K562 (cell line): ENCODE measurements at regions not wholly inside any gene's neighbourhood (a gene's known extent, or its start where the extent isn't known, plus 50 kb on each side); places are given as distances from the start of the nearest gene placed in this dataset.
A peak's percentile ranks its signal among the peaks of the same experiment; 100 is the strongest.

Experiments
- ATAC-seq: fragments of 200-7000 bp; cut with Tn5 transposase; 3 replicates; pipeline ENCODE4 v1.9.1; 2020; ENCODE audit warnings: moderate library complexity
- BruUV-seq: library from RNA; stranded (reverse); fragments of 400-500 nt; replicated peaks from 2 replicates; lab custom pipeline; 2021; lab: Mats Ljungman, UMichigan
- CTCF ChIA-PET: fragments of 300-600 bp; formaldehyde crosslinking; extraction: SDS; loops from one replicate; lab custom pipeline; 2021; ENCODE audit warnings: low intra/inter-chr PET ratio; lab: Yijun Ruan, JAX
- POLR2A ChIA-PET: fragments of 300-600, 350-650 bp; sonication (Branson Sonifier 250); formaldehyde crosslinking; extraction: SDS; loops from one replicate; lab custom pipeline; 2021; ENCODE audit warnings: antibody characterized with exemption, inconsistent platforms; lab: Yijun Ruan, JAX
- DNase-seq, 4 experiments: peaks; one replicate each; pipeline versions ENCODE4 v3.0.0 to v3.0.0-alpha.2; 2011 to 2018; ENCODE audit warnings: low spot score in 3 of 4, mixed read lengths in 3 of 4; ENCODE audit errors: extremely low read depth in 1 of 4
- FAIRE-seq: peaks from 2 replicates; lab custom pipeline; 2011; peaks lifted over from hg19 to GRCh38; lab: Jason Lieb, UNC
- H2AFZ ChIP-seq: 2 replicates; pipeline ENCODE4 v1.6.0; 2011; ENCODE audit warnings: low read depth, low read length, control low read depth, inconsistent platforms
- H3K27ac ChIP-seq: fragments of 200-600 bp; 3 replicates; pipeline ENCODE4 v1.8.0; 2011; ENCODE audit warnings: low read depth, mild to moderate bottlenecking, control low read depth, inconsistent platforms, low read length, moderate library complexity, mixed read lengths; ENCODE audit errors: extremely low read depth
- H3K27me3 ChIP-seq, 2 experiments: fragments of 300-600 bp in 1 of 2; 2 replicates in 1 of 2; 3 replicates in 1 of 2; pipeline versions ENCODE4 v1.6.0 to v1.8.0; 2011; ENCODE audit warnings: inconsistent platforms in 2 of 2, low read length in 2 of 2, mild to moderate bottlenecking in 1 of 2, mixed read lengths in 1 of 2, moderate library complexity in 1 of 2; ENCODE audit not compliant: control insufficient read depth in 2 of 2, insufficient read depth in 2 of 2
- H3K36me3 ChIP-seq: fragments of 300-600 bp; 3 replicates; pipeline ENCODE4 v1.8.0; 2011; ENCODE audit warnings: mild to moderate bottlenecking, low read length, inconsistent platforms; ENCODE audit not compliant: control insufficient read depth, insufficient read depth
- H3K4me1 ChIP-seq, 2 experiments: fragments of 200-600 bp in 1 of 2; replicated peaks in 1 of 2; 2 replicates in 1 of 2; 3 replicates in 1 of 2; pipeline versions ENCODE4 v1.5.1 to v1.8.0; 2011; ENCODE audit warnings: inconsistent platforms in 2 of 2, low read length in 2 of 2, mild to moderate bottlenecking in 1 of 2, mixed read lengths in 1 of 2, moderate library complexity in 1 of 2; ENCODE audit not compliant: control insufficient read depth in 2 of 2, insufficient read depth in 2 of 2
- H3K4me2 ChIP-seq: 2 replicates; pipeline ENCODE4 v1.6.1; 2011; ENCODE audit warnings: low read length, control low read depth, inconsistent platforms, mixed read lengths; ENCODE audit not compliant: insufficient read depth
- H3K4me3 ChIP-seq: fragments of 200-600 bp; sonication (generic), shearing (Covaris generic); 2 replicates; pipeline ENCODE4 v1.5.1; 2016; ENCODE audit warnings: control low read depth, inconsistent platforms
- H3K79me2 ChIP-seq: fragments of 200-600 bp; 3 replicates; pipeline ENCODE4 v1.8.0; 2011; ENCODE audit warnings: low read length, inconsistent platforms; ENCODE audit not compliant: control insufficient read depth, insufficient read depth
- H3K9ac ChIP-seq, 2 experiments: 2 replicates each; pipeline versions ENCODE4 v1.6.0 to v1.6.1; 2011; ENCODE audit warnings: low read depth in 2 of 2, low read length in 2 of 2, control low read depth in 1 of 2, inconsistent platforms in 1 of 2, mild to moderate bottlenecking in 1 of 2, mixed read lengths in 1 of 2; ENCODE audit not compliant: insufficient read depth in 1 of 2
- H3K9me1 ChIP-seq: one replicate; pipeline ENCODE4 v1.6.0; 2011; ENCODE audit warnings: inconsistent platforms, mild to moderate bottlenecking, low read length, moderate library complexity; ENCODE audit not compliant: control insufficient read depth, insufficient read depth
- H3K9me3 ChIP-seq: replicated peaks from 2 replicates; pipeline ENCODE4 v1.5.1; 2011; ENCODE audit warnings: low read depth, low read length, inconsistent platforms; ENCODE audit not compliant: control insufficient read depth, insufficient read depth
- H4K20me1 ChIP-seq: replicated peaks from 2 replicates; pipeline ENCODE4 v1.6.1; 2011; ENCODE audit warnings: low read length, inconsistent platforms, mixed read lengths; ENCODE audit not compliant: control insufficient read depth, insufficient read depth
- BCL6 ChIP-seq: fragments of 250-450 bp; sonication (Bioruptor Pico); IDR thresholded peaks from 2 replicates; pipeline ENCODE4 v1.4.0; 2020
- BRF1 ChIP-seq: IDR thresholded peaks from 3 replicates; pipeline ENCODE4 v1.6.1; 2011; ENCODE audit warnings: borderline replicate concordance, mild to moderate bottlenecking; ENCODE audit not compliant: insufficient read length; ENCODE audit errors: extremely low read depth
- CAMTA2 ChIP-seq: fragments of 250-450 bp; sonication (Bioruptor Pico); conservative IDR thresholded peaks from 2 replicates; pipeline ENCODE4 v1.5.1; 2022
- ETV1 ChIP-seq: fragments of 450-650 bp; conservative IDR thresholded peaks from 2 replicates; pipeline ENCODE4 v1.6.1; 2016; ENCODE audit warnings: missing genetic modification characterization, control low read depth, low read depth, missing compliant biosample characterization
- EZH2 ChIP-seq: IDR thresholded peaks from 2 replicates; pipeline ENCODE4 v1.6.1; 2012; ENCODE audit warnings: low read depth, mild to moderate bottlenecking, inconsistent platforms, low read length, borderline replicate concordance
- GATAD2B ChIP-seq: fragments of 450-650 bp; IDR thresholded peaks from 2 replicates; pipeline ENCODE4 v1.6.1; 2017; ENCODE audit warnings: mild to moderate bottlenecking, borderline replicate concordance
- MCM5 ChIP-seq: fragments of 450-650 bp; IDR thresholded peaks from 2 replicates; pipeline ENCODE4 v1.6.1; 2016; ENCODE audit warnings: low read depth
- MCM7 ChIP-seq, 2 experiments: fragments of 450-650 bp; IDR thresholded peaks; 2 replicates each; pipeline ENCODE4 v1.6.1; 2016 to 2018
- PPARD ChIP-seq: fragments of 250-450 bp; sonication (Bioruptor Pico); IDR thresholded peaks from 2 replicates; pipeline ENCODE4 v1.8.0; 2022; ENCODE audit warnings: inconsistent platforms, mild to moderate bottlenecking, moderate library complexity
- RNF219 ChIP-seq: fragments of 250-450 bp; sonication (Bioruptor Pico); IDR thresholded peaks from 2 replicates; pipeline ENCODE4 v1.5.0; 2022; ENCODE audit warnings: mild to moderate bottlenecking
- TBL1XR1 ChIP-seq, 2 experiments: IDR thresholded peaks; 2 replicates each; pipeline ENCODE4 v1.6.1; 2012; ENCODE audit warnings: improper control_type of control experiment in 2 of 2, low read length in 2 of 2, mild to moderate bottlenecking in 1 of 2
- U2AF1 ChIP-seq: fragments of 200-400 bp; formaldehyde crosslinking; optimal IDR thresholded peaks from 2 replicates; pipeline ENCODE3; 2017; ENCODE audit warnings: mild to moderate bottlenecking, low read depth, low read length, moderate library complexity
- ZBTB11 ChIP-seq, 3 experiments: fragments of 200-800 bp in 1 of 3; fragments of 250-450 bp in 1 of 3; fragments of 450-650 bp in 1 of 3; sonication (Bioruptor Pico) in 1 of 3; sonication (Bioruptor generic) in 1 of 3; formaldehyde crosslinking in 1 of 3; IDR thresholded peaks; 2 replicates each; pipeline versions ENCODE4 v1.6.1 to v1.8.0; 2016 to 2022; ENCODE audit warnings: mild to moderate bottlenecking in 2 of 3, missing genetic modification characterization in 2 of 3, missing compliant biosample characterization in 1 of 3, moderate library complexity in 1 of 3
- ZFX ChIP-seq: sonication (generic); formaldehyde crosslinking; IDR thresholded peaks from 2 replicates; pipeline ENCODE4 v1.8.0; 2022; ENCODE audit warnings: mild to moderate bottlenecking, missing genetic modification reagents, moderate library complexity
- ZNF174 ChIP-seq: fragments of 250-450 bp; sonication (Bioruptor Pico); IDR thresholded peaks from 2 replicates; pipeline ENCODE4 v1.4.0; 2020; ENCODE audit warnings: mild to moderate bottlenecking
- ZNF217 ChIP-seq: sonication (generic); formaldehyde crosslinking; IDR thresholded peaks from 2 replicates; pipeline ENCODE4 v1.8.0; 2022; ENCODE audit warnings: mild to moderate bottlenecking, missing genetic modification reagents
- WGBS: fragments of 100-300 bp; shearing (Covaris generic); methylation state at CpG from one replicate; pipeline ENCODE4 v1.1.6; 2016; ENCODE audit warnings: low coverage, mixed read lengths; ENCODE audit not compliant: insufficient coverage; ENCODE audit errors: missing lambda C conversion rate; 5-methylcytosine and 5-hydroxymethylcytosine counted together
- in situ Hi-C: fragments of 300-500 bp; cut with MboI; formaldehyde crosslinking; loops from 4 replicates; pipeline ENCODE4 v1.15.0; 2018; ENCODE audit warnings: inconsistent platforms, mixed read lengths
- intact Hi-C: fragments of 100-400 bp; cut with micrococcal nuclease; formaldehyde crosslinking; loops from 2 replicates; pipeline ENCODE4 v1.14.2; 2022

- POLR2A ChIA-PET, result interaction anchor here (0.5 to 1.4 kb wide), 2 partner anchors 16 to 386 kb away, joined by 4 to 9 read pairs; no protein-coding TSS in a partner anchor
Observed at GRCh38 chr3:14282706-14283075, 104.1 kb downstream of the LSM3 start.

More at GRCh38 chr3:14282706-14283075, 104.1 kb downstream of the LSM3 start:
- Histone ChIP-seq H2AFZ (no peak overlapping the region), H3K27me3 (no peaks in the 10 kb centered on the region), H3K9me1 (no peaks in the 10 kb centered on the region), H3K79me2 (no peaks in the 10 kb centered on the region), H4K20me1 (no peaks in the 10 kb centered on the region), H3K4me1 (peaks cover 23 to 24% of the 10 kb centered on the region in 2 experiments), H3K27ac (no peak overlapping the region), H3K4me2 (no peak overlapping the region), H3K9ac (no peak overlapping the region), H3K36me3 (no peaks in the 10 kb centered on the region), H3K4me3 (no peak overlapping the region), H3K9me3 (no peaks in the 10 kb centered on the region)
- ATAC-seq, result no peak
- DNase-seq, result no peak
- peak; percentile 63 for FAIRE-seq
- CTCF ChIA-PET, result no interaction called here
- in situ Hi-C loops (no loop called here), intact Hi-C loops (no loop called here)
- no TSS peak for BruUV-seq
- TF ChIP-seq ZNF217 (CRISPR knock-in tag), result no peak
- no peak for TF ChIP-seq CAMTA2
- TF ChIP-seq MCM7 (IDR thresholded peaks at IDR 0.05), result no peak
- no peak for TF ChIP-seq TBL1XR1 (IDR thresholded peaks at IDR 0.05; ENCODE audit: low read length in 2 of 2)
- TF ChIP-seq U2AF1, result no peak
- TF ChIP-seq GATAD2B, result no peak
- no peak for TF ChIP-seq ZBTB11 (CRISPR knock-in tag; IDR thresholded peaks at IDR 0.05)
- TF ChIP-seq BRF1, result no peak
- no peak for TF ChIP-seq PPARD (CRISPR knock-in tag)
- TF ChIP-seq RNF219, result no peak
- no peak for TF ChIP-seq EZH2
- no peak for TF ChIP-seq ZNF174 (CRISPR knock-in tag)
- TF ChIP-seq MCM5, result no peak
- no peak for TF ChIP-seq BCL6
- TF ChIP-seq ETV1 (tag), result no peak
- no peak for TF ChIP-seq ZFX (CRISPR knock-in tag)
- whole genome bisulfite sequencing, result 52% methylated on average over 6 of the region's 6 CpGs
